GM19452 (cell line): ENCODE measurements at regions not wholly inside any gene's neighbourhood (a gene's known extent, or its start where the extent isn't known, plus 50 kb on each side); places are given as distances from the start of the nearest gene placed in this dataset.

Experiments
- ATAC-seq: cut with Tn5 transposase; IDR thresholded peaks from one replicate; pipeline ENCODE4 v1.9.1; 2021; ENCODE audit not compliant: unreplicated experiment

GRCh38 chr19:29321116-29321515 is 108.2 kb upstream of the UQCRFS1 start:
- no peak for ATAC-seq

- ATAC-seq, result no peak
Measured at GRCh38 chr19:29323021-29323430, 110.1 kb upstream of the UQCRFS1 start.

GRCh38 chr19:29323440-29324290 is 110.7 kb upstream of the UQCRFS1 start:
- ATAC-seq, result no peak

- no peak for ATAC-seq
Measured at GRCh38 chr19:29324291-29324680, 111.3 kb upstream of the UQCRFS1 start.

- no peak for ATAC-seq
Measured at GRCh38 chr19:29324717-29325116, 111.8 kb upstream of the UQCRFS1 start.

DNA sequence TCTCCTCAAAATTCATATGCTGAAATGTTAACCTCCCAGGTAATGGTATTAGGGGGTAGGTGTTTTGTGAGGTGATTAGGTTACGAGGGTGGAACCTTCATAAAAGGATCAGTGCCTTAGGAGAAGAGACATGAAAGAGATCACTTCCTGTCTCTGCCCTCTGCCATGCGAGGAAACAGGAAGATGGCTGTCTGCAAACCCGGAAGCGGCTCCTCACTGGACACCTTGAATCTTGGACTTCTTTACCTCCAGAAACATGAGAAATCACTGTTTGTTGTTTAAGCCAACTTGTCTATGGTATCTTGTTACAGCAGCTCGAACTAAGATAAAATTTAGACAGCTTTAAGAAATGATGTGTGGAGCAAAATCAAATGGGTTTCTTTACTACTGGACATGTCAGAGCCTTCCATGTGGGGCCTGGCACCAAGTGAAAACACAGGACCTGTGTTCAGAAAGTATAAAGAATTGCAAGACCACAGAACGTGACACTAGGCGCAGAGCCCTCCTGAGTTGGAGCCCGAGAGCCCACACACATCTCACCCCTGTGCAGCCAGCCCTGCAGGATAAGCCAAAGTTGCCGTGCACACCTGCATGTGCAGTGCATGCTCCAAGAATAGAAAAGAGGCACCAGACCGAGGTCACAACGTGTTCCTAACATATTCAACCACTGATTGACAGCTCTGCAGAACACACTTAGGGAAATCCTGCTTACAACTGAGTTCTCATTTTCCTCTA is 112.5 kb upstream of the UQCRFS1 start:
- ATAC-seq, result no peak

DNA sequence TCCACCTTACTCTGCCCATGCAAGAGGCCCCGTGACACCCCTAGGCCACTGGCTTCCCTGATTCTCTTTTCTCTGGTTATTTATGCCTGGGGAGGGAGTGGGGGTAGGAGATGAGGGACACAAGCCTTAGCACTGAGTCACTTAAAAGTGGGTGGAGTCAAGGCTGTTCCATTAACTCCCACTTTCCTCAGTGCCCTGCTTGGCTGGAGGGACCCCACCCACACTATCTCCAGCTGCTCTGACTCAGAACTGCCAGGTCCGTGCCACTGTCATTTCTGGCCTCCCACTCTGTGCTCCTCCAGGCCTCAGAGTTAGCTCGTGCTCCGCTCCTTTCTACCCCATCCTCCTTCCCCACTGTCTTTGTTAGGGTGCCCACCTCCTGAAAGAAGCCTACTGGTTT is 113.4 kb upstream of the UQCRFS1 start:
- ATAC-seq, result no peak

GRCh38 chr19:29326849-29327840 is 114.2 kb upstream of the UQCRFS1 start:
- ATAC-seq, result no peak

- ATAC-seq, result no peak
Measured at GRCh38 chr19:29328586-29328985, 115.6 kb upstream of the UQCRFS1 start.

DNA sequence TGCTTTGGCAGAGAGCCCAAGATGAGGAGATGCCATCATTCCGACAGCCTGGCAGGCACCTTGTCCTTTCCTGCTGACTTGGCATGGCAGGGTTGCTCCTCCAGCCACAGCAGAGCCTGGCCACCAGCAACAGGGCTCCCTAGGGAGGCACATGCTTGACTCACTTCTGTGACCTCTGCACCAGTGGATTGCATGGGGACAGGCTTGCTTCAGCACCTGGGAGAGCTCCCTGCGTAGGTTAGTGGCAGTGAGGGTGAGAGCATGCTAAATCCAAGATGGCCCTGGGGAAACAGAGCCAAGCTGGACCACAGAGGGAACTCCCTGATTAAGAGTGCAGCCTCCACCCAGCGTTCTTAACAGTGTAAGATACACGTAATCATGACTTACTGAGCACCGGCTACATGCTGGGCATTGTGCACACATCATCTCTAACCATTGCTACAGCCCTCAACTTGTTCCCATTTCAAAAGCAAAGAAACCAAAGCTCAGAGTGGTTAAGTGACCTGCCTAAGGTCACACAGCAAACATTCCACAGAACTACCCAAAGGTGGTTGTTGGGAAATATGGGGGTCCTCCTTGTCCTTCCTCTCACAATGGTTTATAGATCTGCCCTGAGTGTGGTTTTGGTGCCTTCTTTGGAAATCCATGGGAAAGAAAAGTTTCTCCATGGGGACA is 116.6 kb upstream of the UQCRFS1 start:
- no peak for ATAC-seq

- ATAC-seq, result no peak
Measured at GRCh38 chr19:29336425-29336824, 123.5 kb upstream of the UQCRFS1 start.

DNA sequence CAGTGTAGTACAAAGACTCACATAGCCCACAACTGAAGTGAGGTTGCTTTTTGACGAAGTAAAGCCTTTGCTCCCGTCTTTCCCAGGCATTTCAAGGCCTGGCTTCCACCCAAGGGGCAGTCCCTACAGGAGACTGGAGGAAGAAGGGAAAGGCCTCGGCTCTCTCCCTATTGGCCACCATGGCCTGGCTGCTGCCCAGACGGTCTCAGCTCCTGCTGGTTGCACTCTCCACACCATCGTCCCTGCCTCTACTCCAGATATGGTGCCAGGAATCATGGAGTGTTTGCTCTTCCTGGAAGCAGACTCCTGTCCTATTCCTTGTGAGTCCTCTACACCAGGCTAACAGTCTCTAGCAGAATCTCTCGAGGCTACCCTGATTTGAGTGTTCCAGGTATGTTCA is 124.1 kb upstream of the UQCRFS1 start:
- no peak for ATAC-seq

DNA sequence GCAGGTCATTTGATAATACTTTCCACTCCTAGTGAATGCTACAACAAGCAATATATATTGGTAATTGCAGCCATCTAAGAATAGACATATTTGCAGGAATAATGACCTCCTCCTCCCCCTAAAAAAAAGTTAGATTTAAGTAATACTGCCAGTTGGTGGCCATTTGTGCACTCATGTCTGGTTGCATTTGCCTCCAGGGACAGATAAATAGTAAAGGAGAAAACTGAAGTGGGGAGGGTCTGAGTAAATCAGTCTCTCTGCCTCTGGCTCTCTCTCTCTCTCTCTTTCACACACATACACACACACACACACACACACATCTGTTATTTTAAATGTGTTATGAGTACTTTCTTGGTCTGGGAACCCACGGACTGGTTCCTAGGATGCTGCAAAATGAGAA is 125.5 kb upstream of the UQCRFS1 start:
- ATAC-seq, result no peak

- no peak for ATAC-seq
Measured at GRCh38 chr19:29342721-29343120, 129.8 kb upstream of the UQCRFS1 start.

DNA sequence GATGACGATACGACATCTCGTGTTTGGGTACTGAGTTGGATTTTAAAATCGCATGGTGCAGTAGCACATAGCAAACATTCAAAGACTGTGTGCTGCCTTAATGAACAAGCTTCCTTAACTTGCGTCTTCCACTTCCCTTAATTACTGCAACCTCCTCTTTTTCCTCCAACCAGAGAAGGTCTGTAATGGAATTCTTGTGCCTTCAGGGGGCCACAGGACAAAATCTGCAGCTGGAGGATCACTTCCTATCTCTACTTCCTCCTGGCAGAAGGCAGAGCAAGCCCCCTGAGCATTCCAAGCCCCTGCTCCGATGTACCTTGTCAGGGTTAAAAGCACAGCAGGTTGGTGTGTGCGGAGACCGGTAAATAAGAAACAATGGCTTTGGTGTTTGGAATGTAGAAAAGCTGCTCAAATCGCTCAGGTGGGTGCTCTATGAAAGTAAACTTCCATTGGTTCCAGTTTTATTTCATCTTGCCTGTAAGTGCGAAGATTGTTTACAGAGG is 151.3 kb upstream of the UQCRFS1 start:
- ATAC-seq, result no peak

GRCh38 chr19:29364999-29365398 is 152.0 kb upstream of the UQCRFS1 start:
- no peak for ATAC-seq

DNA sequence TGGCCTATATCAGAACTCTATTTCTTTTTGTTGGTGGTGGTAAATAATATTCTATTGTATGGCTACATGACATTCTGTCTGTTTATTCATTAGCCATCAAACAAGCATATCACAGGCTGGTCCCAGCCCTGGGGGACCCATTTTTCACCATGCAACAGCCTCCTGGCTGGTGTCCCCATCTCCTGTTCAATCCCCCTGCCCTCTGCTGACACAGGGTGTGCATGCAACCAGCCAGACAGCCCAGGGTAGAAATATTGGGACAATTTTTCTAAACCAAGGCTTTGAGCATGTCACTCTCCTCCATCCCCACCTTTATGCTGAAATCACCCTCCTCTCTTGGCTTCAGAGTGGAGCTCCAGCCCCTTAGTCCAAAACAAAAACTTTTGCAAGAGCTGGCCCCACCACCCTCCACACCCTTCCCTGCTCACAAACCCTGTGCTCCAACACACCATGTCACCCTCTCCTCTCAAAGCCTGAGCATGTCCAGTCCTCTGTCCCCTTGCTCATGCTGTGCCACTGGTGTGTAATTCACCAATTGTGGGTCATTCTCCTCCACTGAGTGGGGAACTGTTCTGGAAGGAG is 153.0 kb upstream of the UQCRFS1 start:
- ATAC-seq, result no peak

DNA sequence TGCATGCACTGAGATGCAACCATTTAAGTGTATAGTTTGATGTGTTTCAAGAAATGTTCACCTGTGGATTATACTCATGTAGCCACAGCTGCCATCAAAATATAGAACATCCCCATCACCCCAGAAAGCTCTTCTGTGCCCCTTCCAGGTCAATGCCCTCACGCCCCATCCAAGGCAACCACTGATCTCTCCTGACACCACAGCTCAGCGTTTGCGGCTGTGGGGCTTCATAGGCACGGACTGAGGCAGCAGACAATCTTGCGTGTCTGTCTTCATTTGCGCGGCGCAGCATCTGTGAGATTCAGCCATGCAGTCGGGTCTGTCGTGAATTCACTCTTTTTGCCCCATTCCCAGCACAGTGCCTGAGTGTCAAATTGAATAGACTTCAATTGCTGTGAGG is 153.8 kb upstream of the UQCRFS1 start:
- no peak for ATAC-seq

DNA sequence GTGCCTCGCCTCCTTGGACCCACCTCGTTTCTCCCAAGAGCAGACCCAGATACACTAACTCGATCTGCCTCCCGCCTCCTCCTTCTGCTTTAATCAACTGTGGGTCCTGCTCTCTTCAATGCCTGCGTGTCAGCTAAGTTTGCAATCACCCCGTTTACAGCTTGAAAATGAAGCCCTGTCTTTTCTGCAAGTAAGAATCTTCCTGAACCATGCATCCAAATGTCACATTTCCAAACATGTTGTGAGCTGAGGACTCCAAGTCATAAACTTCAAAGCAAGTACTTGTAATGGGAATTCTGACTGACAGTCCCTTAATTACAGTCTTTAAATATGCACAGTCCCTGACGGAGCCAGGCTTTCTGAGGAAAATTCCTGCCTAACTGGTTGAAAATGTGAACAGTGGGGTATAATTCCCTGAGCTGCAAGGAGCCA is 154.9 kb upstream of the UQCRFS1 start:
- no peak for ATAC-seq

- no peak for ATAC-seq
Measured at GRCh38 chr19:29370276-29370675, 155.5 kb upstream of the VSTM2B start.
